Activated T-cell treated with anti-CD3 and anti-CD28 coated beads for 4 hours (primary cell): ENCODE measurements at regions not wholly inside any gene's neighbourhood (a gene's known extent, or its start where the extent isn't known, plus 50 kb on each side); places are given as distances from the start of the nearest gene placed in this dataset.

Source experiments
- DNase-seq: peaks from one replicate; pipeline ENCODE4 v3.0.0-alpha.2; 2020

- DNase-seq = no peak
These were observed 50.4 kb upstream of the CIBAR2 start for GRCh38 chr16:85162478-85163277.

DNA sequence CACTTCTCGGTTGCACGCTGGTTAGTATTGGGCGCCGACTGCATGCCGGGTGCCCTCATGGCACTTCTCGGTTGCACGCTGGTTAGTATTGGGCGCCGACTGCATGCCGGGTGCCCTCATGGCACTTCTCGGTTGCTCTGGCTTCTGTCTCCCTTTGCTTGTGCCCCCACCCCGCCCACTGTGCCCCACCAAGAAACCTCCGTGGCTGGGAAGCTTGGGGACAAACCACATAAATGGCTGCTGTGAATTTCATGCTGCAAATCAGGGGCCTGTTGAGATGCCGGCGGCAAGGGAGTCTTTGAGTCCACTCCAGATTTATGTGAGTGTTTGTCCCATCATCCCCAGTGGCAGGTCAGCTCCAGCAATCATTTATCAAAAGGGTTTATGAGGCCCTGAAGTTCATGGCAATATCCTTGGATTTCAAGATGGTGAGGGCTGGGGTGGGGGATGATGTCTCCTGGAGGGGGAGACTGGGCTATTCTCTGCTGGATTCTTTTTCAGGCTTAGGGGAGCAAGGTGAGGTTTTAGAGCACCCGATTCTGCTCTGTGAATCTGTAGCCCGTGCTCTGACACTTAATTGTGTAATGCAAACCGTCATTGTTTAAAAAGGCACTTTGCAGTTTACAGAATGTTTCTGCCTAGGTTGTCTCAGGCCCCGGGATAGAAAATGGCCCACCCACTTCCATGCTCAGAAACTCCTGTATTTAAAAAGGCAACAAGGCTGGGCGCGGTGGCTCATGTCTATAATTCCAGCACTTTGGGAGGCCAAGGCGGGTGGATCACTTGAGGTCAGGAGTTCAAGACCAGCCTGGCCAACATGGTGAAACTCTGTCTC lies 51.2 kb upstream of the CIBAR2 start:
- no peak for DNase-seq

DNA sequence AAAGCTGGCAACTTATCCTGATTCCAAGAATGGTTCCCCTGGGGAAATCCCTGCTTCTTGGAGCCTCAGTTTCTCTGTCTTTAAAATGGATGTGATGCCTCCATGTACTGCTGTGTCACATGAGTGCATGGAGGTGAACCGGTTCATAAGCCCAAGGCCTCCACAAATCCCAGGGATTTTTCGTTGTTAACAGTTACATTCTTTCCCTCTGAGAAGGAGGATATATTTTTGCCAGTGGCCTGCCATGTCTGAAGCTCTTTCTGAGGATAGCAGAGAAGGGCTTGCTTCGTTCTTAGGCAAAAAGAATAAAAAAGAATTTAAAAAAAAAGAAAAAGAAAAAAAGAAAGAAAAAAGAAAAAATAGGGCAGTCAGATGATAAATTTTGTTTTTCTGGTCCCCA lies 52.2 kb upstream of the CIBAR2 start:
- DNase-seq = no peak

GRCh38 chr16:85164838-85165516 lies 52.7 kb upstream of the CIBAR2 start:
- no peak for DNase-seq

DNA sequence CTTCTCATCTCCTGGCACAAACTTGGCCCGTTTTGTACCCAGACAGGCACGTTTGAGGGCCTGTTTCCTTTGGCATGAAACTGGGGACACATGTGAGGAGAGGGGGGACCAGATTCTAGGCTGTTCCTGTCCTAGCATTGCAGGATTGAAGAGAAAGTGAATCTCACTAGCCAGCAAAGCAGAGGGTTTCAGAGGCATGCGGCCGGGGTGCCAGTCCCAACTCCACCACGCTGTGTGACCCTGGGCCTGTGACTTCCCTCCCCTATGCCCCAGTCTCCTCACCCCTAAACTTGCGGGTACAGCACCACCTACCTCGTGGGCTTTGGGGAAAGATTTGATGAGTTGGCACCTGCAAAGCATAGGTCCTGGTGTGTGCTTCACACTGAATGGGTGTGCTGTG lies 53.5 kb upstream of the CIBAR2 start:
- DNase-seq = no peak

DNA sequence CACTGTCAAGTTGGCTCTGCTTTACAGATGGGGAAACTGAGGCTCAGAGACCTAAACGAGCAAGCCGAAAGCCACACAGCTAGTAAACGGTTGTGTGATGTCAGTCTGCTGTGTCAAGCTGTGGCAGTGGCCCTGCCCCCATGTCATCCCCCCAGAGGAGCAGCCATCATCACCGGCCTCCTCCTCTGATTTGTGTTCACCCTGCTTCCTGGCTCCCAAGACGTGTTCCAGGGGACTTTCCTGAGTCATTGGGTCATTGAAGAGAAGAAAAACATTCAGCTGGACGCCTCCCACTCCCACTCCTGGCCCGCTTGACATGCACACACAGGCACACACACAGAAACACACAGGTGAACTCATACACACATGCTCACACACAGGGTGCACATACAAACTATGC lies 54.0 kb upstream of the CIBAR2 start:
- DNase-seq = no peak

DNA sequence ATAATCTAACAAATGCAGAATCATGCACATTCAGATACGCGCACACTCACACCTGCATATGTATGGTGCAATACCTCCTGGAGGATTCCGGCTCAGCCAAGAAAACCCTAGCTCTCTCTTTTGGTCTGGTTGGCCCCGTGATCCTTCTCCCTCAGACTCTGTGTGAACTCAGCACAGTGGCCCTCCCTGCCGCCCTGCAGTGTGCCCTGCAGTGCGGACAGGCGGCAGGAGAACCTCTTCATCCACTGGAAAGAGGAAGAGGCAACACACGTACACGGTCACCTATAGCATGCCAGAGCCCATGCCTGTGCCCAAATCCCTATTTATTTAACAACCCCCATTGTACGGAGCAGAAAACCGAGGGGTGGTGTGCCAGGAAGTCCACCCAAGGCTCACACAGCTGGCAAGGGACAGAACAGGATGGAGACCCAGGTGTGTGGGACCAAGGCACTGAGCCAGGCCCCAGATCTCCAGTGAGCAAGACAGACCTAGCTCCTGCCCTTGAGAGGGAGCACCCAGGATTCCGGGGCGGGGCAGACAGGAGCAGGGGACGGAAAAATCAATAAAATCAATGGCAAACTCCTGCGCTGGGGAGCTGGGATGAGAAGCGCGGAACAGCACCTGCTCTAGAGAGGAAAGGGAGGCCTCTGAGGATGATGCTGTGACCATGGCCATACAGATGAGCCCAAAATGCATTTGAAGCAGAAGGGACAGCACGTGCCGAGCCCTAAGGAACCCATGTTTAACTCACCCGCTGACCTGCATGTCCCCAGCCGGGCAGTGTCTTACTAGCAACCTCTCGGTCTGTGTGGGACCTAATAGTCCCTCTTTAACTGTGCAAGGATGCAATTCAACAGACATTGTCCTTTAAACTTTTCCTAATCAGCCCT lies 54.7 kb upstream of the CIBAR2 start:
- no peak for DNase-seq

- DNase-seq = no peak
These were observed 55.6 kb upstream of the CIBAR2 start for GRCh38 chr16:85167589-85168537.

DNA sequence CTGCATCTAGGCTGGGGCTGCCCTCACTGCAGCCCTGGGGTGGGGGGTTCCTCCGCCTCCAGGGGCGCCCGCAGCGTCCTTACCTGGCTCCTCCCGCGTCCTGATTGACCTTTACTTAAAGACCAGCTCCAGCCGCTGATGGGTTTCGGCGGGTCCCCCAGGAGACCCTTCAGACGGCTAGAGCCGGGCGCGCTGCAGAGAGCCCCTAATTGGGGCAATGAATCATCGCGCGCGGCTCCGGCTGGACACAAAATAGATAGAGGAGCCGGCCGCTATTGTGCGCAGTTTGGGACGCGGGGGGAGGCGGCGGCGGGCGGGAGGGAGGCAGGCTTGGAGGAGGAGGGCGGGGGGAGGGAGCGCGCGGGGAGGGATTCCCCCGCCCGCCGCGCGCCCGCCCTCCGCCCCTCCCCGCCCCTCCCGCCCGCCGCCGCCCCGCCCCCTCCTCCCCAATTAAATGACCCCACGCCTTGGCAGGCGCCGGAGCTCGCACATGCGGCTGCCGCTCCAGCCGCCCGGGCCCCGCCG lies 56.5 kb upstream of the CIBAR2 start:
- DNase-seq = peak; percentile 3

DNA sequence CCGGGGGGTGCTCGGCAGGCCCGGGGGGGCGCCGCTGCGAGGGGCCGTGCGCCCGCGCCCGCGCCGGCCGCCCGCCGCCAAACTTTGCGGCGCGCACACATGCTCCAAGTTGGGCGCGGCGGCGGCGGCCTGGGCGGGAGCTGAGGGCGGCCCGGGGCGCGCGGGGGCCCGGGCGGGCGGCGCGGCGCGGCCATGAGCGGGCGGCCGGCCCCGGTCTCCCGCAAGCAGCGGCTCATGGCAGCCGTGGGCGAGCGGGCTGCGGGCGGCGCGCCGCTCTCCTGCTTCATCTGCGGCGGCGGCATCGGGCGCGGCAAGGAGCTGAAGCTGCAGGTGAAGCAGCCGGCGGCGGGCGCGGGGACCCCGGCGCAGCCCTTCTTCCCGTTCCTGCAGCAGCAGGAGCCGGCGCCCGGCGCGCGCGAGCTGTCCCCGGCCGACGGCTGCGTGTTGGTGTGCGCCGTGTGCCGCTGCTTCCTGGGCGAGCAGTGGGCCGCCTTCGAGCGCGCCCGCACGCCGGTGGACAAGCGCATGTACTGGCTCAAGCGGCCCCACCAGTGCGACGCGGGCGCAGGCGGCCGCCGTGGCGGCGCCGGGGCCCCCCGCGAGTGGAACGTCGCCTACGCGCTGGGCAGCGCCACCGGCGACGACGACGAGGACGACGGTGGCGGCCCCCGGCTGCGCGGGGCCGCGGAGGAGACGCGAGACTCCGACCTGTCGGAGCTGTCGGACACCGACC lies 57.2 kb upstream of the CIBAR2 start:
- DNase-seq = no peak

DNA sequence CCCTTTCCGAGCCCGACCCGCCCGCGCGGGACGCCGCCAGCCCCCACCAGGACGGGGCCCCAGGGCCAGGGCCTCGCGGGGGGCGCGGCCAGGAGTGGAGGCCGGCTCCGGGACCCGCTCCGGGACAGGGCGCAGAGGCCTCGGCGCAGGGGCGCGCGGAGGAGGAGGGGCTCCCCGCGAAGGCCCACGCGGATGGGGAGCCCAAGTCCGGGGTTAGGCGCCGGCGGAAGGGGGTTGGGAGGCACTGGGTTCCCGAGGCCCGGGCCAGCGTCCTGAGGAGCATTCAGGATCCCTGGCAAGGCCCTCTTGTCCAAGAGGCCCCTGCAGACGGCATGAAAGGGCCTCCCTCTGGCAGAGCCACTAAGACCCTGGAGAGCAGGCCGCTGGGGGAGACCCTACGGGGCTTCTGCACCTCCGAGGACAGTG lies 57.8 kb upstream of the CIBAR2 start:
- no peak for DNase-seq

DNA sequence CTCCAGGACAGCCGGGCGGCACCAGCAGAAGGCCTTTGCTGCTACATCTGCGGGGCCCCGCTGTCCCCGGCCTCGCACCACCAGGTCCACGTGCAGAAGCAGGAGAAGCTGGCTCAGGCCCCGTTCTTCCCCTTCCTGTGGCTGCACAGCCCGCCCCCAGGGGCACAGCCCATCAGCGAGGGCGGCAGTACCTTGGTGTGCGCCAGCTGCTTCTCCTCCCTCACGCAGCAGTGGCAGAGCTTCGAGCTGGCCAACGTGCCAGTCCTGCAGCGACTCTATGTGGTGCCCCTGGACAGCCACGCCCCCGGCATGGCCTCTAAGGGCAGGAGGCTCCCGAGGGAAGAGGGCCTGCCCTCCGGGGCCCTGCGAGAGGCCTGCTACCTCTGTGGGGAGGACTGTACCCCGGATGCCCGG lies 58.3 kb upstream of the CIBAR2 start:
- DNase-seq = no peak

GRCh38 chr16:85171004-85171758 lies 58.9 kb upstream of the CIBAR2 start:
- no peak for DNase-seq

DNA sequence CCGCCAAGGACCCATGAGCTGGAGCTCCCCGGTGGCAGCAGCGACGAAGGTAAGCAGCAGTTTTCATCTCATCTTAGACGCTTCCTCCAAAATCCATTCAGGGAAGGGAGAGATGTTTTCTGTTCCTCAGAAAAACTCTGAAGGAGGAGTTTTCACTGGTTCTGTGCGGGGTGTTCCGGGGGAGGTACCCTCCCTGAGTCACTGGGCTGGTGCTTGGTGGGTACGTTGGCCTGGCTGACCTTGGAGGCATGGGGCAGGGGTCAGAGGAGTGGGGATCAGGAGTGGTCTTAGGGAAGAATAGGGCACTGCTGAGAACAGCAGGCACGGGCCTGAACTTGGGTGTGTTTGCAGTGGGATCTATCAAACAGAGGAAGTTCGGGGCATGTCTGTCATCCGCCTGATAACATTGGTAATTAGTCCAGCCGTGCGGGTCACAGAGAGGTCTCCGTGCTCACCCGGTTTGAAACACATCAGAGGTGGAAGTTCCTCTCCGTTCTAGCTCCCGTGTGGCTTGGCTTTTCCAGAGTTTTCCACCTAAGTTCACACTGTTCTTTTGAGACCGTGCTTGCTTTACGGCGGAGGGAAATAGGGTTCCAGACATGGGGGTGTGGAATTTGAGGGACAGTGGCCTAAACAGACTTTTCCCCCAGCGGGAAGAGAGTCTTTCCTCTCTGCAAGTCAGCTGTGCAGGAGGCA lies 59.6 kb upstream of the CIBAR2 start:
- DNase-seq = no peak

GRCh38 chr16:85172455-85173145 lies 60.3 kb upstream of the CIBAR2 start:
- DNase-seq = no peak

DNA sequence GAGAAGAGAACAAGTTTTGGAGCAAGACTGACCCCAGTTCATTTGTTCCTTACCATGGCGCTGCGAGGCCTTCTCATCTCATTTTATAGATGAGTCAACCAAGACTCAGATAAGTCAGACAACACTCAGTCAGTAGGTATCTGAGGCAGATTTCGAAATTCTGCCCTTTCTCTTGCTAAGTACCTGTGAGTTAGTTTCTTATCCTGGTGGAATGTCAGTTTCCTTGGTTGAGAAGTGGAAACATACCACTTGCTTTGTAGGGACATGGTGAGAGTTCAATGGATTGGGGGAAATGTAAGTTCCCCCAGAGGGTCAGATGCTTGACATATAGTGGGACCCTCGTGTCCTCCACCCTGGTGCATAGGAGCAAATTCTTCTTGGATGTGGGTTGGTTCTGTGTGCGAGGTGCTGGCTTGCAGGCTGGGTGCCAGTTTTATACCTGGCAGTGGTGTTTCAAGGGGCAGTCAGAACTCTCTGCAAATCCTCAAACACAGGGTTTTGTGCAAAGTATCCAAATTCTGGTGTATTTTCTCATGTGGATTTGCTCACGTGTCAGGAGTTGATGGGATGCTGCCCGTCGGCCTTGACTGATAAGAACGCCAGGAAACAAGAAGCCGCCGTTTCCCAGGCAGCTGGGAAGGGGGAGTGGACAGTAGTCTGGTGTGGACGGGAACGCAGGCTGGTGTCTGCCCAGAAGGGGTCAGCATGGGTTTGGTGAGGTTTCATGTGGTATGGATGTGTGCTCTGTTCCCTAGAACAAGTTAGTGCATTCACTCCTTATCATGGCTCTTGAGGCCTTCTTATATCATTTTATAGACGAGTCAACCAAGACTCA lies 61.1 kb upstream of the CIBAR2 start:
- DNase-seq = no peak
